Colonic mucosa (tissue), 4 donors: ENCODE measurements at regions not wholly inside any gene's neighbourhood (a gene's known extent, or its start where the extent isn't known, plus 50 kb on each side); places are given as distances from the start of the nearest gene placed in this dataset.
"Not testable (repeated sequence)": the region's sequence is repeated elsewhere in the genome, so short reads cannot be mapped to it uniquely, and the experiment has no call there.

Experiments used
- DNase-seq: peaks from one replicate; pipeline ENCODE4 v3.0.0-alpha.2; 2020
- H3K27ac ChIP-seq: fragments of 200-600 bp; one replicate; pipeline ENCODE4 v1.8.0; 2021
- H3K27me3 ChIP-seq: fragments of 200-600 bp; one replicate; pipeline ENCODE4 v1.8.0; 2021
- H3K36me3 ChIP-seq: fragments of 200-600 bp; one replicate; pipeline ENCODE4 v1.8.0; 2021
- H3K4me1 ChIP-seq: fragments of 200-600 bp; one replicate; pipeline ENCODE4 v1.8.0; 2021; ENCODE audit warnings: mild to moderate bottlenecking
- H3K4me3 ChIP-seq: fragments of 200-600 bp; one replicate; pipeline ENCODE4 v1.8.0; 2021
- H3K9ac ChIP-seq, 2 donors: one replicate each; pipeline ENCODE4 v1.7.0; 2013; ENCODE audit warnings: control low read depth in 2 of 2, low read depth in 2 of 2, low read length in 2 of 2
- H3K9me3 ChIP-seq: fragments of 200-600 bp; one replicate; pipeline ENCODE4 v1.8.0; 2021
- CTCF ChIP-seq: fragments of 200-600 bp; IDR thresholded peaks from one replicate; pipeline ENCODE4 v1.8.0; 2022; ENCODE audit warnings: antibody characterized with exemption, mild to moderate bottlenecking
- intact Hi-C: fragments of 100-400 bp; cut with DNase I; formaldehyde crosslinking; loops from one replicate; pipeline ENCODE4 v1.14.1; 2022
- donor health status: healthy.
- donor health status: DM: no; HTN: no; CAD: no.
- donor health status: DM: no; HTN: no; CAD: no.

- no peak overlapping the region for H3K4me3 ChIP-seq
- no peak for TF ChIP-seq CTCF
- no peaks in the 10 kb centered on the region for H3K36me3 ChIP-seq
- intact Hi-C loops = no loop called here
- no peak overlapping the region for H3K27ac ChIP-seq
- no peak overlapping the region for H3K9ac ChIP-seq
- no peaks in the 10 kb centered on the region for H3K4me1 ChIP-seq
- H3K27me3 ChIP-seq = no peaks in the 10 kb centered on the region
- DNase-seq = no peak
- no peaks in the 10 kb centered on the region for H3K9me3 ChIP-seq
These were observed 113.8 kb upstream of the DNAH14 start for GRCh38 chr1:224815647-224816046.

GRCh38 chr1:224816062-224816461, 113.4 kb upstream of the DNAH14 start:
- Histone ChIP-seq H3K9me3 (no peaks in the 10 kb centered on the region), H3K4me3 (no peak overlapping the region), H3K27me3 (no peaks in the 10 kb centered on the region), H3K9ac (no peak overlapping the region), H3K27ac (no peak overlapping the region), H3K4me1 (no peaks in the 10 kb centered on the region), H3K36me3 (no peaks in the 10 kb centered on the region)
- no peak for DNase-seq
- TF ChIP-seq CTCF = no peak
- intact Hi-C loops = no loop called here

GRCh38 chr1:224817382-224817781, 112.1 kb upstream of the DNAH14 start:
- intact Hi-C loops = no loop called here

GRCh38 chr1:224819861-224820260, 109.6 kb upstream of the DNAH14 start:
- no peak overlapping the region for H3K27ac ChIP-seq
- intact Hi-C loops = no loop called here

More at GRCh38 chr1:224817382-224817781, 112.1 kb upstream of the DNAH14 start:
- H3K9ac ChIP-seq = no peak overlapping the region
- H3K4me3 ChIP-seq = no peak overlapping the region
- no peaks in the 10 kb centered on the region for H3K27me3 ChIP-seq
- no peak for TF ChIP-seq CTCF
- no peaks in the 10 kb centered on the region for H3K9me3 ChIP-seq
- no peaks in the 10 kb centered on the region for H3K4me1 ChIP-seq
- no peak for DNase-seq
- H3K27ac ChIP-seq = no peak overlapping the region
- H3K36me3 ChIP-seq = no peaks in the 10 kb centered on the region

GRCh38 chr1:224820341-224820740, 109.1 kb upstream of the DNAH14 start:
- TF ChIP-seq CTCF = no peak
- Histone ChIP-seq H3K27me3 (no peaks in the 10 kb centered on the region), H3K9ac (no peak overlapping the region), H3K36me3 (no peaks in the 10 kb centered on the region), H3K4me3 (no peak overlapping the region), H3K27ac (no peak overlapping the region), H3K4me1 (no peaks in the 10 kb centered on the region), H3K9me3 (no peaks in the 10 kb centered on the region)
- intact Hi-C loops = no loop called here
- DNase-seq = no peak

More at GRCh38 chr1:224819861-224820260, 109.6 kb upstream of the DNAH14 start:
- H3K4me3 ChIP-seq = no peak overlapping the region
- DNase-seq = no peak
- H3K4me1 ChIP-seq = no peaks in the 10 kb centered on the region
- TF ChIP-seq CTCF = no peak
- no peaks in the 10 kb centered on the region for H3K27me3 ChIP-seq
- H3K36me3 ChIP-seq = no peaks in the 10 kb centered on the region
- no peaks in the 10 kb centered on the region for H3K9me3 ChIP-seq
- no peak overlapping the region for H3K9ac ChIP-seq

GRCh38 chr1:224821751-224822150, 107.7 kb upstream of the DNAH14 start:
- H3K9me3 ChIP-seq, H3K4me1 ChIP-seq, intact Hi-C loops, H3K27ac ChIP-seq, DNase-seq, H3K9ac ChIP-seq, H3K27me3 ChIP-seq, H3K4me3 ChIP-seq, H3K36me3 ChIP-seq: not testable (repeated sequence)
